ENCODE measurements at regions not wholly inside any gene's neighbourhood (a gene's known extent, or its start where the extent isn't known, plus 50 kb on each side); places are given as distances from the start of the nearest gene placed in this dataset.
"Not testable (repeated sequence)": the region's sequence is repeated elsewhere in the genome, so short reads cannot be mapped to it uniquely, and the experiment has no call there.

- H3K4me3 ChIP-seq (ENCODE audit: insufficient read depth, low read length), result no peak overlapping the region
- no peak overlapping the region for H3K4me2 ChIP-seq (ENCODE audit: insufficient read depth, low read length)
- DNase-seq (ENCODE audit: insufficient read length, low spot score, missing footprints), result no peak
- no peaks in the 10 kb centered on the region for H3K79me2 ChIP-seq (ENCODE audit: insufficient read depth, low read length)
- H3K27me3 ChIP-seq (ENCODE audit: insufficient read depth, low read length), result no peaks in the 10 kb centered on the region
- H3K27ac ChIP-seq (ENCODE audit: low read depth, low read length), result no peak overlapping the region
- no peak overlapping the region for H2AFZ ChIP-seq (ENCODE audit: low read length)
- no peaks in the 10 kb centered on the region for H4K20me1 ChIP-seq (ENCODE audit: insufficient read depth, low read length)
- no peak for TF ChIP-seq CTCF (IDR thresholded peaks at IDR 0.05; ENCODE audit: extremely low read depth, low read depth, low read length)
- H3K4me1 ChIP-seq (ENCODE audit: insufficient read depth, low read length), result no peaks in the 10 kb centered on the region
- no peaks in the 10 kb centered on the region for H3K9me3 ChIP-seq (ENCODE audit: low read depth, low read length)
- no peaks in the 10 kb centered on the region for H3K36me3 ChIP-seq (ENCODE audit: insufficient read depth, low read length)
These were observed 169.3 kb upstream of the FGF16 start for GRCh38 chrX:77277911-77278310.

- H2AFZ ChIP-seq (ENCODE audit: low read length); H3K27me3 ChIP-seq (ENCODE audit: insufficient read depth, low read length); H4K20me1 ChIP-seq (ENCODE audit: insufficient read depth, low read length); DNase-seq (ENCODE audit: insufficient read length, low spot score, missing footprints); H3K9me3 ChIP-seq (ENCODE audit: low read depth, low read length); H3K4me3 ChIP-seq (ENCODE audit: insufficient read depth, low read length); H3K36me3 ChIP-seq (ENCODE audit: insufficient read depth, low read length); H3K4me2 ChIP-seq (ENCODE audit: insufficient read depth, low read length); H3K27ac ChIP-seq (ENCODE audit: low read depth, low read length); H3K4me1 ChIP-seq (ENCODE audit: insufficient read depth, low read length); H3K79me2 ChIP-seq (ENCODE audit: insufficient read depth, low read length): not testable (repeated sequence)
These were observed 167.8 kb upstream of the FGF16 start for GRCh38 chrX:77279373-77279772.

- H3K4me3 ChIP-seq (ENCODE audit: insufficient read depth, low read length), result no peak overlapping the region
- no peak overlapping the region for H3K27ac ChIP-seq (ENCODE audit: low read depth, low read length)
- H3K79me2 ChIP-seq (ENCODE audit: insufficient read depth, low read length), result no peaks in the 10 kb centered on the region
- DNase-seq (ENCODE audit: insufficient read length, low spot score, missing footprints), result no peak
- no peaks in the 10 kb centered on the region for H4K20me1 ChIP-seq (ENCODE audit: insufficient read depth, low read length)
- no peak overlapping the region for H3K4me2 ChIP-seq (ENCODE audit: insufficient read depth, low read length)
- no peaks in the 10 kb centered on the region for H3K27me3 ChIP-seq (ENCODE audit: insufficient read depth, low read length)
- TF ChIP-seq CTCF (IDR thresholded peaks at IDR 0.05; ENCODE audit: extremely low read depth, low read depth, low read length), result no peak
- H3K4me1 ChIP-seq (ENCODE audit: insufficient read depth, low read length), result no peaks in the 10 kb centered on the region
- H2AFZ ChIP-seq (ENCODE audit: low read length), result no peak overlapping the region
- no peaks in the 10 kb centered on the region for H3K36me3 ChIP-seq (ENCODE audit: insufficient read depth, low read length)
- H3K9me3 ChIP-seq (ENCODE audit: low read depth, low read length), result no peaks in the 10 kb centered on the region
These were observed 153.7 kb upstream of the FGF16 start for GRCh38 chrX:77293331-77293995.

GRCh38 chrX:77298296-77298695 lies 148.9 kb upstream of the FGF16 start:
- H3K27me3 ChIP-seq (ENCODE audit: insufficient read depth, low read length), result no peaks in the 10 kb centered on the region

More at GRCh38 chrX:77298296-77298695, 148.9 kb upstream of the FGF16 start:
- H3K79me2 ChIP-seq (ENCODE audit: insufficient read depth, low read length), result no peaks in the 10 kb centered on the region
- no peaks in the 10 kb centered on the region for H3K9me3 ChIP-seq (ENCODE audit: low read depth, low read length)
- H3K36me3 ChIP-seq (ENCODE audit: insufficient read depth, low read length), result no peaks in the 10 kb centered on the region
- H3K4me2 ChIP-seq (ENCODE audit: insufficient read depth, low read length), result no peak overlapping the region
- H2AFZ ChIP-seq (ENCODE audit: low read length), result no peak overlapping the region
- H3K4me1 ChIP-seq (ENCODE audit: insufficient read depth, low read length), result no peaks in the 10 kb centered on the region
- H4K20me1 ChIP-seq (ENCODE audit: insufficient read depth, low read length), result no peaks in the 10 kb centered on the region
- DNase-seq (ENCODE audit: insufficient read length, low spot score, missing footprints), result no peak
- H3K27ac ChIP-seq (ENCODE audit: low read depth, low read length), result no peak overlapping the region
- H3K4me3 ChIP-seq (ENCODE audit: insufficient read depth, low read length), result no peak overlapping the region
- TF ChIP-seq CTCF (IDR thresholded peaks at IDR 0.05; ENCODE audit: extremely low read depth, low read depth, low read length), result no peak

Measured in osteoblast (primary cell).